ENCODE measurements at regions not wholly inside any gene's neighbourhood (a gene's known extent, or its start where the extent isn't known, plus 50 kb on each side); places are given as distances from the start of the nearest gene placed in this dataset.

DNA sequence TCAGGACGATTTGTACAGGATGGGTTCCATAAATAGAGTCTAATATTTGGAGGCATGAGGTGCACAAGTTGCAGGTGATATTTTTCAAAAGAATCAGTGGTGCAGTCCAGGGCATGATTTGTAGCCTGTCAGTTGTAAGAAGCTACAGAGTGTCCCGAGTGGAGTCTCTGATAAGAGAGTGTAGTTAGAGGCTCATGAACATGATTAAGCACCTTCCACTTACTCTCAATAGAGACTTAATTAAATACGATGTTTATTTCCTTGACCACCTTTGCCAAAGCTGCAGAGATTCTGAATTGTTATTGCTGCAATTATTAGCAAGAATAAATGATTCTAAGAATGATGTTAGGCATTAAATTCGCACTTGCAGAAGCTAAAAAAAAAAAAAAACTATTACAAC, 218.4 kb upstream of the LRTM1 start:
- TF ChIP-seq, protein P1, sequence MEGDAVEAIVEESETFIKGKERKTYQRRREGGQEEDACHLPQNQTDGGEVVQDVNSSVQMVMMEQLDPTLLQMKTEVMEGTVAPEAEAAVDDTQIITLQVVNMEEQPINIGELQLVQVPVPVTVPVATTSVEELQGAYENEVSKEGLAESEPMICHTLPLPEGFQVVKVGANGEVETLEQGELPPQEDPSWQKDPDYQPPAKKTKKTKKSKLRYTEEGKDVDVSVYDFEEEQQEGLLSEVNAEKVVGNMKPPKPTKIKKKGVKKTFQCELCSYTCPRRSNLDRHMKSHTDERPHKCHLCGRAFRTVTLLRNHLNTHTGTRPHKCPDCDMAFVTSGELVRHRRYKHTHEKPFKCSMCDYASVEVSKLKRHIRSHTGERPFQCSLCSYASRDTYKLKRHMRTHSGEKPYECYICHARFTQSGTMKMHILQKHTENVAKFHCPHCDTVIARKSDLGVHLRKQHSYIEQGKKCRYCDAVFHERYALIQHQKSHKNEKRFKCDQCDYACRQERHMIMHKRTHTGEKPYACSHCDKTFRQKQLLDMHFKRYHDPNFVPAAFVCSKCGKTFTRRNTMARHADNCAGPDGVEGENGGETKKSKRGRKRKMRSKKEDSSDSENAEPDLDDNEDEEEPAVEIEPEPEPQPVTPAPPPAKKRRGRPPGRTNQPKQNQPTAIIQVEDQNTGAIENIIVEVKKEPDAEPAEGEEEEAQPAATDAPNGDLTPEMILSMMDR (conservative IDR thresholded peaks at IDR 0.05; ENCODE audit: low read depth, low read length) = no peak
- TF ChIP-seq EZH2phosphoT487 (IDR thresholded peaks at IDR 0.05; ENCODE audit: borderline replicate concordance, low read length) = no peak
- no peak for TF ChIP-seq EZH2 (IDR thresholded peaks at IDR 0.05; ENCODE audit: low read length, unreplicated experiment)

Data from PC-3 (cell line).